ENCODE measurements at regions not wholly inside any gene's neighbourhood (a gene's known extent, or its start where the extent isn't known, plus 50 kb on each side); places are given as distances from the start of the nearest gene placed in this dataset.

GRCh38 chr5:89769975-89770374 is 639.6 kb downstream of the CETN3 start:
- no TSS peak for BruUV-seq (replicated peaks)

More at GRCh38 chr5:89769975-89770374, 639.6 kb downstream of the CETN3 start:
- Histone ChIP-seq H3K4me2 (ENCODE audit: low read depth, low read length) (no peak overlapping the region), H3K9ac (ENCODE audit: low read depth, low read length) (no peak overlapping the region), H2BK15ac (ENCODE audit: low read depth, low read length) (no peak overlapping the region), H3K23ac (ENCODE audit: low read depth, low read length) (no peak overlapping the region), H3K36me3 (ENCODE audit: control insufficient read depth, insufficient read depth, low read length) (no peaks in the 10 kb centered on the region), H2AK9ac (replicated peaks; ENCODE audit: low read depth, low read length, poor library complexity) (no peak overlapping the region), H3K4me3 (ENCODE audit: insufficient read depth, low read depth, low read length) (no peak overlapping the region), H3K9me3 (ENCODE audit: control insufficient read depth, insufficient read depth, low read length) (no peaks in the 10 kb centered on the region), H2BK20ac (ENCODE audit: low read depth, low read length) (no peak overlapping the region), H3K79me1 (ENCODE audit: low read depth in 1 of 2, low read length in 2 of 2) (no peaks in the 10 kb centered on the region), H2AK5ac (ENCODE audit: low read depth, low read length) (no peak overlapping the region), H2BK5ac (ENCODE audit: low read depth, low read length, poor library complexity, severe bottlenecking) (no peak overlapping the region), H3K9me1 (ENCODE audit: insufficient read depth, low read length) (no peaks in the 10 kb centered on the region), H4K20me1 (ENCODE audit: insufficient read depth, low read length) (no peaks in the 10 kb centered on the region), H3K4ac (ENCODE audit: low read depth, low read length) (no peak overlapping the region), H3K14ac (replicated peaks; ENCODE audit: low read depth, low read length) (no peak overlapping the region), H3K27ac (ENCODE audit: insufficient read depth, low read length) (no peak overlapping the region), H4K91ac (ENCODE audit: insufficient read depth, low read depth, low read length) (no peak overlapping the region), H3K4me1 (ENCODE audit: control insufficient read depth, insufficient read depth, low read length) (no peaks in the 10 kb centered on the region), H2AFZ (replicated peaks; ENCODE audit: low read length, poor library complexity) (no peak overlapping the region), H3K56ac (ENCODE audit: extremely low read depth, insufficient read depth, low read length) (no peak overlapping the region), H4K5ac (ENCODE audit: low read depth, low read length) (no peak overlapping the region), H2BK120ac (ENCODE audit: low read depth, low read length) (no peak overlapping the region), H3K18ac (ENCODE audit: low read depth, low read length) (no peak overlapping the region), H4K8ac (ENCODE audit: low read depth in 2 of 2, low read length in 2 of 2) (no peak overlapping the region), H3K27me3 (ENCODE audit: control insufficient read depth, insufficient read depth, low read length) (no peaks in the 10 kb centered on the region)
- DNase-seq (peak; percentile 1), ATAC-seq (ENCODE audit: low read depth) (no peak)
- ChIA-PET POLR2A (ENCODE audit: unreplicated experiment) (no interaction called here), CTCF (no interaction called here)
- intact Hi-C loops (cut with micrococcal nuclease) = no loop called here
- in situ Hi-C loops (cut with MboI; ENCODE audit: low sequenced_read_pairs) = no loop called here
- whole genome bisulfite sequencing, 2 experiments (ENCODE audit: extremely low coverage in 2 of 2, insufficient read length in 1 of 2) = no CpG with 5 or more reads among the region's 2 CpGs
- TF ChIP-seq ELK1 (IDR thresholded peaks at IDR 0.05; ENCODE audit: borderline replicate concordance, low read depth, low read length) (no peak), POLR2A (IDR thresholded peaks at IDR 0.05; ENCODE audit: low read depth, low read length) (no peak), BHLHE40 (IDR thresholded peaks at IDR 0.05; ENCODE audit: low read depth, low read length) (no peak), CTCF (conservative IDR thresholded peaks at IDR 0.05; ENCODE audit: low read depth, low read length) (no peak), MXI1 (IDR thresholded peaks at IDR 0.05; ENCODE audit: borderline replicate concordance, low read depth, low read length) (no peak), SMC3 (IDR thresholded peaks at IDR 0.05; ENCODE audit: low read depth, low read length) (no peak), CHD1 (IDR thresholded peaks at IDR 0.05; ENCODE audit: low read depth, low read length) (no peak), NFE2L2 (IDR thresholded peaks at IDR 0.05; ENCODE audit: low read depth, low read length) (no peak), RAD21 (IDR thresholded peaks at IDR 0.05; ENCODE audit: low read length) (no peak), RFX5 (IDR thresholded peaks at IDR 0.05; ENCODE audit: low read depth, low read length) (no peak), CEBPB (IDR thresholded peaks at IDR 0.05; ENCODE audit: low read depth, low read length) (no peak), FOS (IDR thresholded peaks at IDR 0.05; ENCODE audit: low read depth, low read length) (no peak), MAFK (IDR thresholded peaks at IDR 0.05; ENCODE audit: low read depth, low read length) (no peak), RCOR1 (IDR thresholded peaks at IDR 0.05; ENCODE audit: insufficient replicate concordance, low read length) (no peak), MAZ (IDR thresholded peaks at IDR 0.05; ENCODE audit: borderline replicate concordance, low read depth, low read length) (no peak), USF2 (IDR thresholded peaks at IDR 0.05; ENCODE audit: low read depth, low read length) (no peak)
- dilution Hi-C loops (cut with HindIII; ENCODE audit: low sequenced_read_pairs, unreplicated experiment) = no loop called here
